ENCODE measurements at regions not wholly inside any gene's neighbourhood (a gene's known extent, or its start where the extent isn't known, plus 50 kb on each side); places are given as distances from the start of the nearest gene placed in this dataset.
"Not testable (repeated sequence)": the region's sequence is repeated elsewhere in the genome, so short reads cannot be mapped to it uniquely, and the experiment has no call there.

- TF ChIP-seq CTCF (IDR thresholded peaks at IDR 0.05; ENCODE audit: insufficient read depth, low read depth, low read length, missing control alignments): no peak
- H3K4me3 ChIP-seq (ENCODE audit: low read length): no peak overlapping the region
- no peak for DNase-seq (ENCODE audit: low read depth)
These were observed 767.4 kb downstream of the KCNJ2 start for GRCh38 chr17:70936724-70937123.

- no peak for DNase-seq (ENCODE audit: low read depth)
- no peak overlapping the region for H3K4me3 ChIP-seq (ENCODE audit: low read length)
- TF ChIP-seq CTCF (IDR thresholded peaks at IDR 0.05; ENCODE audit: insufficient read depth, low read depth, low read length, missing control alignments): no peak
These were observed 769.0 kb downstream of the KCNJ2 start for GRCh38 chr17:70938336-70938735.

GRCh38 chr17:70945386-70945785 lies 776.1 kb downstream of the KCNJ2 start:
- no peak for TF ChIP-seq CTCF (IDR thresholded peaks at IDR 0.05; ENCODE audit: insufficient read depth, low read depth, low read length, missing control alignments)
- H3K4me3 ChIP-seq (ENCODE audit: low read length): no peak overlapping the region
- no peak for DNase-seq (ENCODE audit: low read depth)

GRCh38 chr17:70947215-70947614 lies 777.9 kb downstream of the KCNJ2 start:
- no peak for TF ChIP-seq CTCF (IDR thresholded peaks at IDR 0.05; ENCODE audit: insufficient read depth, low read depth, low read length, missing control alignments)

GRCh38 chr17:70947636-70948565 lies 778.6 kb downstream of the KCNJ2 start:
- no peak for TF ChIP-seq CTCF (IDR thresholded peaks at IDR 0.05; ENCODE audit: insufficient read depth, low read depth, low read length, missing control alignments)
- DNase-seq (ENCODE audit: low read depth): no peak
- H3K4me3 ChIP-seq (ENCODE audit: low read length): no peak overlapping the region

More at GRCh38 chr17:70947215-70947614, 777.9 kb downstream of the KCNJ2 start:
- no peak for DNase-seq (ENCODE audit: low read depth)
- H3K4me3 ChIP-seq (ENCODE audit: low read length): no peak overlapping the region

- not testable (repeated sequence) for H3K4me3 ChIP-seq (ENCODE audit: low read length); DNase-seq (ENCODE audit: low read depth)
These were observed 783.8 kb downstream of the KCNJ2 start for GRCh38 chr17:70953140-70953539.

- no peak for TF ChIP-seq CTCF (IDR thresholded peaks at IDR 0.05; ENCODE audit: insufficient read depth, low read depth, low read length, missing control alignments)
- H3K4me3 ChIP-seq (ENCODE audit: low read length): no peak overlapping the region
- DNase-seq (ENCODE audit: low read depth): no peak
These were observed 786.1 kb downstream of the KCNJ2 start for GRCh38 chr17:70955441-70955840.
